Cardiac fibroblast (primary cell): ENCODE measurements at regions not wholly inside any gene's neighbourhood (a gene's known extent, or its start where the extent isn't known, plus 50 kb on each side); places are given as distances from the start of the nearest gene placed in this dataset.
A peak's percentile ranks its signal among the peaks of the same experiment; 100 is the strongest.

Experiments used
- DNase-seq, 2 donors: peaks; one replicate each; pipeline versions ENCODE4 v3.0.0 to v3.0.0-alpha.2; 2010; ENCODE audit warnings: low read depth in 2 of 2
- H3K4me3 ChIP-seq, 2 donors: replicated peaks in 1 of 2; 1 replicate in 1 of 2; 2 replicates in 1 of 2; pipeline ENCODE4 v1.5.1; 2011; ENCODE audit warnings: low read depth in 2 of 2, low read length in 2 of 2, mild to moderate bottlenecking in 2 of 2, moderate library complexity in 1 of 2
- CTCF ChIP-seq: IDR thresholded peaks from one replicate; pipeline ENCODE4 v1.5.1; 2011; ENCODE audit warnings: low read depth, mild to moderate bottlenecking, low read length, inconsistent platforms

GRCh38 chr6:141552031-141552430, 580.7 kb upstream of the GJE1 start:
- no peak overlapping the region for H3K4me3 ChIP-seq
- no peak for TF ChIP-seq CTCF
- peak in 1 of 2 donors; percentile 44 for DNase-seq

DNA sequence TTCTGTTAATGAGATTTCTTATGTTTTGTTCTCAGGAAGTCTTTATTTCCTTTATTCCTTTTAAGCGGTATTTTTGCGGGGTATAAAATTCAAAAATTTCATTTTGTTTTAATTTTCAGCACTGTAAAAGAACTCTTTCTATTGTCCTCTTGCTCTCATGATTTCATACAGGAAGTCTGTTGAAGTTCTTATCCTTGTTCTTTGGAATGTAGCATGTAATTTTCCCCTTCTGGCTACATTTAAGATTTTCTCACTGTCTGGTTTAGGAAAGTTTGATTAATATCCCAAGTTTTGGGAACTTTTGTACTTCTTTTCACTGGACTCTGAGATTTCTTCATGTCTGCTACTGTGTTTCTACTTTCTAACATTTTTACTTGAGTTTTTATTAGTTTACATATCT, 581.4 kb upstream of the GJE1 start:
- no peak overlapping the region for H3K4me3 ChIP-seq
- TF ChIP-seq CTCF: no peak
- DNase-seq: peak in 1 of 2 donors; percentile 26

GRCh38 chr6:141550471-141550870, 582.3 kb upstream of the GJE1 start:
- DNase-seq: peak in 1 of 2 donors; percentile 47
- H3K4me3 ChIP-seq: no peak overlapping the region
- TF ChIP-seq CTCF: no peak

DNA sequence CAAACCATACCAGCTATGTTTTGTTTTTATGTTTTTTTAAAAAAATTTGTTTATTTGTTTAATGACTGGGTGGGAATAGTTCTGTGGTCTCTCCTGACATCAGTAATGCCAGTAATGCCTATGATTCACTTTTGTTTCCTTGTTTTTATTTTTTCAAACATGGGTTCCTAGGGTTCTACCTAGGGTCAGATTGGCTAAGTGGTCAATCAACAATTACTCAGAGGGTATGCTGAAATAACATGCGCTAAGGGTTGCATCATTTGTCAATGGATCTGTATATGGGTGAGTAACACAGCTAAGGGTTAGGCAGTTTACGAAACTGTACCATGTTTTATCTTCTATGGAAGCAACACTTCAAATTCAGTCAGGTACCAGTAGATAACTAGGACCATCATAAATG, 583.8 kb upstream of the GJE1 start:
- H3K4me3 ChIP-seq: no peak overlapping the region
- DNase-seq: peak; percentile 27 to 97
- TF ChIP-seq CTCF: no peak

- TF ChIP-seq CTCF: no peak
- no peak overlapping the region for H3K4me3 ChIP-seq
- DNase-seq: peak; percentile 40 to 61
Observed at GRCh38 chr6:141541581-141542324, 591.0 kb upstream of the GJE1 start.

- H3K4me3 ChIP-seq: no peak overlapping the region
- DNase-seq: no peak
- no peak for TF ChIP-seq CTCF
Observed at GRCh38 chr6:141540207-141540606, 592.5 kb upstream of the GJE1 start.

DNA sequence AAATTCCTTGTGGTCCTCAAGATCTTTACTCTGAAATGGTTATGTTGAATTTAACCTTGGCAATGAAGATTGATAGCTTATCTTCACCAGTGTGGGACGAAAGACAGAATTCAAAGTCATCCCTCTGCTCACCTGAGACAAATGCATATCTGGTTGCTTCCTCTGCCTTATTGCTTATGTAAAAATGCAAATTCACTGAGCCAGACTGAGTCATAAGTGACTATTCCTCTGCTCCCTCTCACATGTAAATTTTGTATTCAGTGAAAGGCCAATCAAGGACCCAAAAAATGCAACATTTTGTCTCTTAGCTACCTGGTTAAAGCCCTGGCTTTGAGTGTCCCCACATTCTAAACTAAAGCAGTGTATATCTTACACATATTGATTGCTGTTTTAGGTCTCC, 593.1 kb upstream of the GJE1 start:
- peak in 1 of 2 donors; percentile 26 for DNase-seq
- no peak overlapping the region for H3K4me3 ChIP-seq
- TF ChIP-seq CTCF: no peak
